ENCODE measurements at regions not wholly inside any gene's neighbourhood (a gene's known extent, or its start where the extent isn't known, plus 50 kb on each side); places are given as distances from the start of the nearest gene placed in this dataset.
A peak's percentile ranks its signal among the peaks of the same experiment; 100 is the strongest.

- Histone ChIP-seq H3K4me3 (no peak overlapping the region), H3K4me1 (peaks cover 0 to 6% (median 3%) of the 10 kb centered on the region in 6 donors), H3K36me3 (no peaks in the 10 kb centered on the region), H3K27me3 (replicated peaks in 1 of 7) (no peaks in the 10 kb centered on the region), H3K27ac (no peak overlapping the region), H3K9me3 (no peaks in the 10 kb centered on the region)
- TF ChIP-seq POLR2A (IDR thresholded peaks at IDR 0.05) (no peak), POLR2AphosphoS5 (IDR thresholded peaks at IDR 0.05) (no peak), CTCF (IDR thresholded peaks at IDR 0.05 in 8 of 11, conservative IDR thresholded peaks at IDR 0.05 in 3 of 11) (no peak)
- 82 to 91% (median 88%) methylated on average over 3 of the region's 3 CpGs for WGBS, 5 donors
- DNase-seq, result no peak
- intact Hi-C loops (cut with DNase I; ENCODE audit: low total_unique reads), result loop anchor here (10.0 kb wide), 1 partner anchor 212 kb away; no protein-coding TSS in a partner anchor
Measured at GRCh38 chr4:85152480-85152879, 186.0 kb upstream of the WDFY3 start.

- H3K4me3 ChIP-seq, result no peak overlapping the region
- DNase-seq, result no peak
- 42 to 90% (median 77%) methylated on average over 1 of the region's 1 CpG for WGBS, 5 donors
- no peaks in the 10 kb centered on the region for H3K36me3 ChIP-seq
- no peak overlapping the region for H3K27ac ChIP-seq
- H3K4me1 ChIP-seq, result no peaks in the 10 kb centered on the region
- no peaks in the 10 kb centered on the region for H3K27me3 ChIP-seq (replicated peaks in 1 of 7)
- no peaks in the 10 kb centered on the region for H3K9me3 ChIP-seq
- intact Hi-C loops (cut with DNase I; ENCODE audit: low total_unique reads), result loop anchor here (10.0 kb wide), 1 partner anchor 212 kb away; no protein-coding TSS in a partner anchor
- TF ChIP-seq POLR2A (IDR thresholded peaks at IDR 0.05) (no peak), POLR2AphosphoS5 (IDR thresholded peaks at IDR 0.05) (no peak), CTCF (IDR thresholded peaks at IDR 0.05 in 8 of 11, conservative IDR thresholded peaks at IDR 0.05 in 3 of 11) (no peak)
Measured at GRCh38 chr4:85153221-85153620, 186.7 kb upstream of the WDFY3 start.

- WGBS, 5 donors, result 76 to 85% (median 77%) methylated on average over 1 of the region's 1 CpG
- intact Hi-C loops (cut with DNase I; ENCODE audit: low total_unique reads), result loop anchor here (10.0 kb wide), 1 partner anchor 210 kb away; no protein-coding TSS in a partner anchor
Measured at GRCh38 chr4:85154591-85154990, 188.1 kb upstream of the WDFY3 start.

GRCh38 chr4:85165808-85166207, 199.3 kb upstream of the WDFY3 start:
- 83 to 89% (median 86%) methylated on average over 2 of the region's 2 CpGs for WGBS, 5 donors
- Histone ChIP-seq H3K36me3 (no peaks in the 10 kb centered on the region), H3K4me1 (no peaks in the 10 kb centered on the region), H3K27me3 (replicated peaks in 1 of 7) (no peaks in the 10 kb centered on the region), H3K27ac (no peak overlapping the region), H3K4me3 (no peak overlapping the region), H3K9me3 (peaks cover 0 to 13% (median 3%) of the 10 kb centered on the region in 8 donors)
- DNase-seq, result peak; percentile 51
- intact Hi-C loops (cut with DNase I; ENCODE audit: low total_unique reads), result no loop called here
- TF ChIP-seq POLR2AphosphoS5 (IDR thresholded peaks at IDR 0.05) (no peak), POLR2A (IDR thresholded peaks at IDR 0.05) (no peak), CTCF (IDR thresholded peaks at IDR 0.05 in 8 of 11, conservative IDR thresholded peaks at IDR 0.05 in 3 of 11) (no peak)

More at GRCh38 chr4:85154591-85154990, 188.1 kb upstream of the WDFY3 start:
- no peaks in the 10 kb centered on the region for H3K4me1 ChIP-seq
- no peaks in the 10 kb centered on the region for H3K27me3 ChIP-seq (replicated peaks in 1 of 7)
- TF ChIP-seq POLR2AphosphoS5 (IDR thresholded peaks at IDR 0.05) (no peak), CTCF (IDR thresholded peaks at IDR 0.05 in 8 of 11, conservative IDR thresholded peaks at IDR 0.05 in 3 of 11) (no peak)
- H3K36me3 ChIP-seq, result no peaks in the 10 kb centered on the region
- no peak overlapping the region for H3K4me3 ChIP-seq
- H3K27ac ChIP-seq, result no peak overlapping the region
- H3K9me3 ChIP-seq, result no peaks in the 10 kb centered on the region
- no peak for DNase-seq
